Esophagus squamous epithelium (tissue), 4 donors: ENCODE measurements at regions not wholly inside any gene's neighbourhood (a gene's known extent, or its start where the extent isn't known, plus 50 kb on each side); places are given as distances from the start of the nearest gene placed in this dataset.

ENCODE experiments used
- POLR2A ChIP-seq, 4 donors: fragments of 450-650 bp; IDR thresholded peaks; one replicate each; pipeline ENCODE4 v1.6.1; 2017; ENCODE audit warnings: antibody characterized with exemption in 4 of 4, mild to moderate bottlenecking in 4 of 4, moderate library complexity in 3 of 4
- TF ChIP-seq, protein P1 (sequence below), 6 experiments: fragments of 450-650 bp in 4 of 6; fragments of 200-600 bp in 2 of 6; sonication (generic) in 2 of 6; IDR thresholded peaks; one replicate each; pipeline ENCODE4 v1.5.1; 2016 to 2019; ENCODE audit warnings: antibody characterized with exemption in 6 of 6, mild to moderate bottlenecking in 4 of 6, moderate library complexity in 4 of 6

DNA sequence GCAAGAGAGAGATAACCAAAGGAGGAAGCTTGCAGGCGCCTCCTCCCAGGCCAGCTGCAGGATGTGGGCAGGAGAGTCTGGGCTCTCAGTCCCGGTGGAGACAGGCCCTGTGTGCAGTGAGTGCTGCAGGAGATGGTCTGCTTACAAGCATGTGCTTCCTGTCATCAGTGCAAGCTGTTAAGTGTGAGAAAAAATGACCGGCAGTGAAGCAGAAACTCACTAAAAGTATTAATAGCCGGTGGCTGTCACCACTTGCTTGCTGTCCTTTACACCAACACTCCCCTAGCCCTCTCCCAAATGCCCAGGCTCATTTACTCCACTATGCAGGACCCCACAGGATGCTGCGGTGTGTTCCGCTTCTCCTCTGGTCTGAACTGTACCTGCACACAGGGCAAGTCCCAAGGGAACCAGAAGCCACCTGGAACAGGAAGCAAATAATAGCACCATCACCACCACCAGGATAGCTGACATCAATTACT, 435.6 kb upstream of the HS6ST1 start:
- TF ChIP-seq POLR2A (IDR thresholded peaks at IDR 0.05), result no peak
- TF ChIP-seq, protein P1, sequence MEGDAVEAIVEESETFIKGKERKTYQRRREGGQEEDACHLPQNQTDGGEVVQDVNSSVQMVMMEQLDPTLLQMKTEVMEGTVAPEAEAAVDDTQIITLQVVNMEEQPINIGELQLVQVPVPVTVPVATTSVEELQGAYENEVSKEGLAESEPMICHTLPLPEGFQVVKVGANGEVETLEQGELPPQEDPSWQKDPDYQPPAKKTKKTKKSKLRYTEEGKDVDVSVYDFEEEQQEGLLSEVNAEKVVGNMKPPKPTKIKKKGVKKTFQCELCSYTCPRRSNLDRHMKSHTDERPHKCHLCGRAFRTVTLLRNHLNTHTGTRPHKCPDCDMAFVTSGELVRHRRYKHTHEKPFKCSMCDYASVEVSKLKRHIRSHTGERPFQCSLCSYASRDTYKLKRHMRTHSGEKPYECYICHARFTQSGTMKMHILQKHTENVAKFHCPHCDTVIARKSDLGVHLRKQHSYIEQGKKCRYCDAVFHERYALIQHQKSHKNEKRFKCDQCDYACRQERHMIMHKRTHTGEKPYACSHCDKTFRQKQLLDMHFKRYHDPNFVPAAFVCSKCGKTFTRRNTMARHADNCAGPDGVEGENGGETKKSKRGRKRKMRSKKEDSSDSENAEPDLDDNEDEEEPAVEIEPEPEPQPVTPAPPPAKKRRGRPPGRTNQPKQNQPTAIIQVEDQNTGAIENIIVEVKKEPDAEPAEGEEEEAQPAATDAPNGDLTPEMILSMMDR (IDR thresholded peaks at IDR 0.05), result no peak
